HG02588 (cell line): ENCODE measurements at regions not wholly inside any gene's neighbourhood (a gene's known extent, or its start where the extent isn't known, plus 50 kb on each side); places are given as distances from the start of the nearest gene placed in this dataset.

Source experiments
- ATAC-seq: cut with Tn5 transposase; IDR thresholded peaks from one replicate; pipeline ENCODE4 v1.9.1; 2021; ENCODE audit warnings: mild to moderate bottlenecking, moderate library complexity; ENCODE audit not compliant: unreplicated experiment

DNA sequence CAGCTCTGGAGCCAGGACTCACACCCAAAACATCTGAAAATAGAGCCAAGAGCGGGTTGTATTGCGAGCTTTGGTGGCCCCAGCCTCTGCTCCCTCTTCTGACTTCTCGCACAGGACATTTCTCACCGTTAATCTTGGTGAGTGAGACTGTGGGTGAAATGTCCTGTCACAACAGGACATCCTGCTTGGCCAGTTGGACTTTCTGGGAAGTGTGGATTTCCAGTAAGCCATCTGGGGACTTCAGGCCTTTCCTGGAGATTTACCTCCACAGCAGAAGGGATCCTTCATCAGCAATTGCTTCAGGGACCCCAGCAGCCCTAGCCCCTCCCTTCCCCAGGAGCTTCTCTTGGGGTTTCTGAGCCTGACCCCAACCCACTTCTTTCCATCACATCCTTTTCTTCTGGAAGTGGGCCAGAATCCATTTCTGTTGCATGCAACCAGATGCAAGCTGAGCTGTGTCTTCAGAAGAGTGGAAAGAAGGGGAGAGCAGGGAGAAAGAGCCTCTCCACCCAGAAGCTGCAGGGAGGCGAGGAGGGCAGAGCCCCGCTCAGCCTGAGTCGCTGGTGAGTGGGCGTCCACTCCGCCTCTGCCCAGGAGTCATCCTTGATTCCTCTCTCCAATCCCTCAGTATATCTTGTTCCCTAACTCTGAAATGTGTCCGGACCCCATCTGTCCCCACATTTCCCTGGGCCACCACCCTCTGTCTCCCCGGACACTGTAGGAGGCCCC, 50.3 kb upstream of the GADD45G start:
- ATAC-seq = no peak

GRCh38 chr9:89553451-89554010, 51.3 kb upstream of the GADD45G start:
- no peak for ATAC-seq

DNA sequence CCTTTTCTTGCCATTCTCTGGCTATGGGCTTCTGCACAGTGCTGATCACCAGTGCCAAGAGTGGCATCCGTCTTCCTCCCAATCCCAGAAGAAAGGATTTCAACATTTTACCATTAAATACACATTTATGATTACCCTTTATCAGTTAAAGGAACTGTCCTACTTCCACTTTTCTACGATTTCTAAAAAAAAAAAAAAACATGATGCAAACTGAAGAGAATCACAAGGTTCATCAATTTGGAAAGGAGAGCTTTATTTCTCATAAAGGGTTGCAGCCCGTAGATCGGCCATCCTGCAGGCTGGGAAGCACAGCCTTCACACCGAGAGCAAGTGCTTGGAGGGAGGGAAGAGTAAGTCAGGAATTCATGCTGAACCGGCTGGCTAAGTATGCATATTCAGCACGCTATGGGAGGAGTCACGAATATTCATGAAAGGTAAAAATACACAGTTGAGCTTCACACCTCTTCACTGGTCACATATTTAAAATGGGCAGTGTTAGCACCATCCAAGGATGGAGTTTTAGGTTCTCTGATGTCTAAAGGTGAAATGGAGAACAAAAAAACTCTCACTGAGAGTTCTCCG, 52.5 kb upstream of the SEMA4D start:
- no peak for ATAC-seq

GRCh38 chr9:89549031-89549644, 51.2 kb upstream of the SEMA4D start:
- ATAC-seq = peak; percentile 88

GRCh38 chr9:89548071-89548638, 50.2 kb upstream of the SEMA4D start:
- no peak for ATAC-seq
